Left ventricle myocardium inferior (tissue), 1 donor: ENCODE measurements at regions not wholly inside any gene's neighbourhood (a gene's known extent, or its start where the extent isn't known, plus 50 kb on each side); places are given as distances from the start of the nearest gene placed in this dataset.

Experiments used
- DNase-seq: peaks from one replicate; pipeline ENCODE4 v3.0.0-alpha.2; 2020
- H3K27ac ChIP-seq: fragments of 200-600 bp; replicated peaks from 2 replicates; pipeline ENCODE4 v1.8.0; 2021
- H3K27me3 ChIP-seq: fragments of 200-600 bp; 2 replicates; pipeline ENCODE4 v1.8.0; 2021; ENCODE audit warnings: low read depth
- H3K36me3 ChIP-seq: fragments of 200-600 bp; 2 replicates; pipeline ENCODE4 v1.8.0; 2021
- H3K4me1 ChIP-seq: fragments of 200-600 bp; 2 replicates; pipeline ENCODE4 v1.8.0; 2021
- H3K4me3 ChIP-seq: fragments of 200-600 bp; 2 replicates; pipeline ENCODE4 v1.8.0; 2021; ENCODE audit warnings: mild to moderate bottlenecking, moderate library complexity
- H3K9me3 ChIP-seq: fragments of 200-600 bp; replicated peaks from 2 replicates; pipeline ENCODE4 v1.8.0; 2021
- intact Hi-C: fragments of 100-400 bp; cut with micrococcal nuclease; formaldehyde crosslinking; loops from one replicate; pipeline ENCODE4 v1.11.0; 2022
- TF ChIP-seq, protein P1 (sequence below): fragments of 200-600 bp; IDR thresholded peaks from 2 replicates; pipeline ENCODE4 v1.8.0; 2021; ENCODE audit warnings: antibody characterized with exemption, mild to moderate bottlenecking, borderline replicate concordance
- donor health status: DM: no; HTN: yes; CAD: no; lungs with severe emphysema.

DNA sequence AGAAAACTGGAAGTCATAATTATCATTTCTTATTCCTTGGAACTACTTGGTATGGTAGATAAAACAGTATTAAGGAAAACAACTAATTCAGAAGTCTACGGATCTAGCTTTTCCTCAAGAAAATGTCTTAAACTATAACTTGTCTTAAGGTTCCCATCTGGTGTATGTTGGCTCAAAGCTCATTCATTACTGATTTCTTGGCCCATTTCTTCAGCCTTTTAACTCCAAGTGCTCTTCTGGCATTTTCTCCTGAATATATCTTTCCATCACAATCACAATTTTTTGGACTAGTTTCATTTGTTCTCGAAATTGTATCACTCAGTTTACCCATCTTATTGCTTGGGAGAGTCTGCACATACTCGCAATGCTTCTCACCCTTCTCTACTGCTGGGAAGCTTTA is 150.1 kb downstream of the C12orf50 start:
- DNase-seq: no peak
- intact Hi-C loops: no loop called here
- Histone ChIP-seq H3K36me3 (no peaks in the 10 kb centered on the region), H3K9me3 (no peaks in the 10 kb centered on the region), H3K4me3 (no peak overlapping the region), H3K27ac (no peak overlapping the region), H3K27me3 (no peaks in the 10 kb centered on the region), H3K4me1 (no peaks in the 10 kb centered on the region)
- TF ChIP-seq, protein P1, sequence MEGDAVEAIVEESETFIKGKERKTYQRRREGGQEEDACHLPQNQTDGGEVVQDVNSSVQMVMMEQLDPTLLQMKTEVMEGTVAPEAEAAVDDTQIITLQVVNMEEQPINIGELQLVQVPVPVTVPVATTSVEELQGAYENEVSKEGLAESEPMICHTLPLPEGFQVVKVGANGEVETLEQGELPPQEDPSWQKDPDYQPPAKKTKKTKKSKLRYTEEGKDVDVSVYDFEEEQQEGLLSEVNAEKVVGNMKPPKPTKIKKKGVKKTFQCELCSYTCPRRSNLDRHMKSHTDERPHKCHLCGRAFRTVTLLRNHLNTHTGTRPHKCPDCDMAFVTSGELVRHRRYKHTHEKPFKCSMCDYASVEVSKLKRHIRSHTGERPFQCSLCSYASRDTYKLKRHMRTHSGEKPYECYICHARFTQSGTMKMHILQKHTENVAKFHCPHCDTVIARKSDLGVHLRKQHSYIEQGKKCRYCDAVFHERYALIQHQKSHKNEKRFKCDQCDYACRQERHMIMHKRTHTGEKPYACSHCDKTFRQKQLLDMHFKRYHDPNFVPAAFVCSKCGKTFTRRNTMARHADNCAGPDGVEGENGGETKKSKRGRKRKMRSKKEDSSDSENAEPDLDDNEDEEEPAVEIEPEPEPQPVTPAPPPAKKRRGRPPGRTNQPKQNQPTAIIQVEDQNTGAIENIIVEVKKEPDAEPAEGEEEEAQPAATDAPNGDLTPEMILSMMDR: no peak

DNA sequence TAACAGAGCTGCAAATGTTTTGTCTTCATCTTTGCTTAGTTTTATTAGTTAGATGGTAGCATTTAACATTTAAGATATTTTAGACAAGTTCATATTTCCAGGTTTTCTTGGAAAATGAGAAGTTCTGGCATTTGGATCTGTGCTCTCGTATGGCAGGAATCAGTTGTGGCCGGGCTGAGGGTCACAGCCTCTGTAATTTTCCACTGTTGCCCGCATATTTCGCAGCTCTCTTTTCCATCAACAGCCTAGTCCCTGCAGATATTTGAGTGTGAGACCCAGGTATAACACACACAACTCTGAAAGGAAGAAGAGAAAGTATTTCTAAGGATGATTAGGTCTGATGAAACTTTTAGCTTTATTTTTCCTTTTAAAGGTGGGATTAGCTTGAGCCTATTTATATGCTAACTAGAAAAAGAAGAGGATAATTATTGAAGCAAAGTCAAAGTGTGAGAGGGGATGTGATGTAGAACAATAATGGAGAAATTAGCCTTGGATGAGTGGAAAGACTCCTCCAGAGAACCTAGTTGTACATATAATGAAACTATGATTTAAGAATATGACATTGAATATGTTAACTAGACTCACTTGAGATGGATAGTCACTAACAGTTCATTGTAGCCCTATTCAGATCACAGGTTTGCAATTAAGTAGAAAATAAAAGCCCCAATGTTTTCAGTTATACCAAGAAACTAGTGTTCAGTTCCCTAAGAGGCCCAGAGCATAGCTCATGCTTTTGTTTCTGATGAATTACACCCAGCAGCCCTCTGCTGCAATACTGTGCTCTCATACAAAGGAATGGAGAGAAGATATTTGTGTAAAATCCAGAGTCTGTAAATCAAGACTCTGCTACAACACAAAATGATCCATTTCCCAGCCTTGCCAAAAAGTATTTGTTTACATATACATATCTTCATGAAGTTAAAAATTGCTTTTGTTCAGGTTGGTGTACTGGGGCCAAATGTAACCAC is 158.4 kb downstream of the C12orf50 start:
- Histone ChIP-seq H3K27ac (no peak overlapping the region), H3K9me3 (no peaks in the 10 kb centered on the region), H3K4me3 (no peak overlapping the region), H3K4me1 (no peaks in the 10 kb centered on the region), H3K27me3 (no peaks in the 10 kb centered on the region), H3K36me3 (no peaks in the 10 kb centered on the region)
- intact Hi-C loops: no loop called here
- no peak for DNase-seq
- TF ChIP-seq, protein P1: no peak

DNA sequence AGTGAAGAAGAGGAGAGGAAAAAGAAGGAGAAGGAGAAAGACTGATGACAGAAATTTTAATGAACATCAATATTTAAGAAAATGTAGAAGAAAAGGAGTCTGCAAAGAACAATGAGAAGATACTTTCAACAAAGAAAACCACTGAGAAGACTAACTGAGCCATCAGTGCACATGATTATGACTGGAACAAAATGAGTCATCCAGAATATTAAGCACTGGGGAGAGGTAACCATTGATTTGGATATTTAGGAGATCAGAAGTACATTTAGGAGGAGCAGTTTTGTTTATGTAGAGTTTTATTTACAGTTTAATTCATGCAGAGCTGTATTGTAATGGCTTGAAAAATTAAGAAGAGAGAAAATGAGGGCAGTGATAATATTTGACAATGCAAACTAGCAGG is 159.1 kb downstream of the C12orf50 start:
- TF ChIP-seq, protein P1: no peak
- Histone ChIP-seq H3K9me3 (no peaks in the 10 kb centered on the region), H3K4me1 (no peaks in the 10 kb centered on the region), H3K27ac (no peak overlapping the region), H3K27me3 (no peaks in the 10 kb centered on the region), H3K4me3 (no peak overlapping the region), H3K36me3 (no peaks in the 10 kb centered on the region)
- no peak for DNase-seq
- intact Hi-C loops: no loop called here

DNA sequence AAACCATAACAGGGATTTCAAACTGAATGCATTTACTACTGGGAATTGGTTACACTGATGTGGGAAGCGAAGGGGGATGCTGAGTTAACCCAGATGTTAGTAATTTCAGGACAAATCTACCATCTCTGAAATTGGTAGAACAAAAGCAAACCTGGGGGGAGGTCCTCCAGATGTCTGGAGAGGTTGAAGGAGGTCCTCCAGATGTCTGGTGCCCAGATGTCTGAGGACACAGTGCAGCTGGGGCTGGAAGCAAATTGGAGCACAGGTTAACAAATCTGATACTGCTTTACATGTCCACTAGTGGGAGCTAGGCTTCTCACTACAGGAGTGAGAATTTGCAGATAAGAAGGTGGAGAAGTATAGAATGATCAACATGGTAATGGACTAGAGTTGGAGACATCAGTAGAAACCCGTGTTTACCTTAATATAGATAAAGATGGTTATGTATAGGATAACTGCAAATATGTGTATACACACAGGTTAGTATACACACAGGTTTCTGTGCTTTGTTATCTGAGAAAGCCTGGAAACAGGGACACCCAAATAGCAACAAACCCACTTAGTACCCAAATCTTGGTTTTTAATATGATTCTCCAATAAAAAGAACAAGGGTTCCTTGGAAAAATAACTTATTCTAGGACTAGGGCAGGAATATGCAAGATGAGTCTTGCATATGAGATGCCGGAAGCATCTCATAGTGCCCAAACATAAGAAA is 162.5 kb downstream of the C12orf50 start:
- no peak for DNase-seq
- peaks cover 4% of the 10 kb centered on the region for H3K4me1 ChIP-seq
- TF ChIP-seq, protein P1: peak; percentile 23
- H3K4me3 ChIP-seq: no peak overlapping the region
- H3K27me3 ChIP-seq: no peaks in the 10 kb centered on the region
- H3K9me3 ChIP-seq: no peaks in the 10 kb centered on the region
- H3K36me3 ChIP-seq: no peaks in the 10 kb centered on the region
- intact Hi-C loops: no loop called here
- no peak overlapping the region for H3K27ac ChIP-seq

DNA sequence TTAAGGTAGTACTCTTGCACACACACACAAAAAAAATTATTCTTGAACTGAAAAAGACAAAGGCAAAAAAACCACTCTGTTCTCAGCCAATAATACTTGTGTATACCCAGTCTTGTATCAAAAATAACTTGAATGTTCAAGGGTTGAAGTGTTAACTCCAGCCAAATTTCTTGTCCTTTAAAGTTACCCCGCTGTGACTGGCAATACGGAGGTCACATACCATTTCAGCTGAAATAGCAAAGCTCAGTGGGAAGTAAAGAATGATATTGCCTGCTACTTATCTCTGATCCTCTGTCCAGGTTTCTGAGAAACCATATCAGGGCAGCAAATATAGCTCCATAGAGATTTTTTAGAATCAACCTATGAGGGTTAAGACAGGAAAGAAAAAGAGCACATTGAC is 167.4 kb downstream of the C12orf50 start:
- H3K27ac ChIP-seq: no peak overlapping the region
- H3K4me1 ChIP-seq: peaks cover 13% of the 10 kb centered on the region
- TF ChIP-seq, protein P1: no peak
- DNase-seq: no peak
- intact Hi-C loops: no loop called here
- no peaks in the 10 kb centered on the region for H3K27me3 ChIP-seq
- no peaks in the 10 kb centered on the region for H3K9me3 ChIP-seq
- H3K36me3 ChIP-seq: no peaks in the 10 kb centered on the region
- H3K4me3 ChIP-seq: no peak overlapping the region
